Naive thymus-derived CD8-positive, alpha-beta T cell (primary cell): ENCODE measurements at regions not wholly inside any gene's neighbourhood (a gene's known extent, or its start where the extent isn't known, plus 50 kb on each side); places are given as distances from the start of the nearest gene placed in this dataset.

ENCODE experiments used
- ATAC-seq, 2 donors: fragments of 150-1000 bp; cut with Tn5 transposase in 1 of 2; sonication (Bioruptor Pico), chemical (Tn5 transposase) in 1 of 2; 1 replicate in 1 of 2; 2 replicates in 1 of 2; pipeline ENCODE4 v1.10.0; 2021; ENCODE audit warnings: mild to moderate bottlenecking in 2 of 2, moderate library complexity in 2 of 2
- POLR2A ChIA-PET: fragments of 350-600 bp; sonication (Branson Sonifier 250); formaldehyde crosslinking; loops from one replicate; lab custom pipeline; 2021; ENCODE audit warnings: antibody characterized with exemption; lab: Charles Lee
- DNase-seq, 10 donors: peaks; one replicate each; pipeline versions ENCODE4 v3.0.0 to v3.0.0-alpha.2; 2020 to 2022
- H3K27ac Mint-ChIP-seq, 10 donors: one replicate each; pipeline ENCODE4 v1.8.0; 2020 to 2022; ENCODE audit warnings: mild to moderate bottlenecking in 10 of 10, mixed read lengths in 10 of 10, moderate library complexity in 4 of 10, inconsistent platforms in 1 of 10
- H3K27me3 Mint-ChIP-seq, 5 donors: one replicate each; pipeline ENCODE4 v1.8.0; 2021 to 2022; ENCODE audit warnings: mixed read lengths in 5 of 5
- H3K36me3 Mint-ChIP-seq, 3 donors: one replicate each; pipeline ENCODE4 v1.8.0; 2020 to 2022; ENCODE audit warnings: mixed read lengths in 3 of 3, mild to moderate bottlenecking in 2 of 3, inconsistent platforms in 1 of 3
- H3K4me1 Mint-ChIP-seq, 4 donors: one replicate each; pipeline ENCODE4 v1.8.0; 2021 to 2022; ENCODE audit warnings: mixed read lengths in 4 of 4
- H3K4me3 Mint-ChIP-seq, 10 donors: one replicate each; pipeline ENCODE4 v1.8.0; 2020 to 2022; ENCODE audit warnings: mild to moderate bottlenecking in 10 of 10, mixed read lengths in 10 of 10, moderate library complexity in 6 of 10, inconsistent platforms in 1 of 10
- H3K9me3 Mint-ChIP-seq, 9 donors: one replicate each; pipeline ENCODE4 v1.8.0; 2020 to 2022; ENCODE audit warnings: mixed read lengths in 9 of 9, mild to moderate bottlenecking in 3 of 9, inconsistent platforms in 1 of 9, moderate library complexity in 1 of 9

DNA sequence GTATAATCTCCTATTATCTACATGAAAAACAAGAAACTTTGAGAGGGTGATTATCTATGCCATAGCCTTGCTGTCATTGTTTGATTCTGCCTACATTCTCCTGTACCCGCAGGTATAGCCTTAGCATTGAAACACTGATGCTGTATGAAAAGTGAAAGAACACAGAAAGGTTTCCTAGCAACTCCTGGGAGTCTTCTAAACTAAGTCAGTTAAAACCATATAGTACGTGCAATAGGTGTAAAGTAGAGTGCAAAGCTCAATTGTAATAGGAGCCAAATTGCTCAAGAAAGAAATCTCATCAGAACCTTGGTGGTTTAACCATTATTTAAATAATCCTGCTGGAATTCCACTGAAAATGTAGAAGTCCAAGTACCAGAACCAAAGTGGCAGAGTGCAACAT lies 489.7 kb downstream of the PCDH10 start:
- Mint-ChIP-seq H3K4me1 (no peaks in the 10 kb centered on the region), H3K9me3 (peaks cover 0 to 12% (median 3%) of the 10 kb centered on the region in 9 donors)

GRCh38 chr4:133637161-133637560 lies 488.1 kb downstream of the PCDH10 start:
- H3K4me1 Mint-ChIP-seq, result no peaks in the 10 kb centered on the region
- H3K9me3 Mint-ChIP-seq, result peaks cover 0 to 18% (median 3%) of the 10 kb centered on the region in 9 donors
- ATAC-seq (no peak), DNase-seq (no peak)
- no peaks in the 10 kb centered on the region for H3K36me3 Mint-ChIP-seq
- H3K27ac Mint-ChIP-seq, result no peak overlapping the region
- POLR2A ChIA-PET, result no interaction called here
- no peak overlapping the region for H3K4me3 Mint-ChIP-seq
- no peaks in the 10 kb centered on the region for H3K27me3 Mint-ChIP-seq

More for the DNA sequence above, 489.7 kb downstream of the PCDH10 start:
- Mint-ChIP-seq H3K27me3 (no peaks in the 10 kb centered on the region), H3K4me3 (no peak overlapping the region), H3K36me3 (no peaks in the 10 kb centered on the region), H3K27ac (no peak overlapping the region)
- ATAC-seq (no peak), DNase-seq (no peak)
- POLR2A ChIA-PET, result no interaction called here

GRCh38 chr4:133624744-133625143 lies 475.6 kb downstream of the PCDH10 start:
- ATAC-seq (no peak), DNase-seq (no peak)
- H3K27me3 Mint-ChIP-seq, result no peaks in the 10 kb centered on the region
- no peaks in the 10 kb centered on the region for H3K4me1 Mint-ChIP-seq
- no peak overlapping the region for H3K4me3 Mint-ChIP-seq
- peaks cover 0 to 17% (median 5%) of the 10 kb centered on the region in 9 donors for H3K9me3 Mint-ChIP-seq
- POLR2A ChIA-PET, result no interaction called here
- no peak overlapping the region for H3K27ac Mint-ChIP-seq
- no peaks in the 10 kb centered on the region for H3K36me3 Mint-ChIP-seq

GRCh38 chr4:133623847-133624246 lies 474.8 kb downstream of the PCDH10 start:
- Mint-ChIP-seq H3K36me3 (no peaks in the 10 kb centered on the region), H3K9me3 (peaks cover 0 to 16% (median under 1%) of the 10 kb centered on the region in 9 donors), H3K27me3 (no peaks in the 10 kb centered on the region), H3K4me3 (no peak overlapping the region), H3K27ac (no peak overlapping the region), H3K4me1 (no peaks in the 10 kb centered on the region)
- DNase-seq (no peak), ATAC-seq (no peak)
- POLR2A ChIA-PET, result no interaction called here

DNA sequence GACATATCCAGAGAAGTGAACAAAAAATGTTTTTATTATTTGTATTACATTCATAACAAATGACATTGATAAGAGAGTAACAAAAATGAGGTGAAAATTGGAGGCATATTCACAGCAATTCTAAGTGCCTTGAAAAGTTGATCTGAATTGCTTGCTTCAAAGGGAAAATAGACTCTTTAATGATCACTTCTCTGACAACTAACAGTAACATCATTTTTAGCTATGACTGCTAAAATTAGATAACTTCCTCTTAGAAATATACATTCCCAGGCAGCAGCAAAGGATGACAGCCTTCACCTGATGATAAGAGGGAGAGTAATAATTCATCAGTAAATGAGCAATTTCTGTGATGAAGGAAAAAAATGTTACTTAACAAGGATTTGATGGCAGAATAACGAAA lies 472.5 kb downstream of the PCDH10 start:
- ATAC-seq, result no peak
- no peaks in the 10 kb centered on the region for H3K4me1 Mint-ChIP-seq
- no peak overlapping the region for H3K4me3 Mint-ChIP-seq
- peaks cover 0 to 15% (median 0%) of the 10 kb centered on the region in 9 donors for H3K9me3 Mint-ChIP-seq
- POLR2A ChIA-PET, result no interaction called here
- H3K27ac Mint-ChIP-seq, result no peak overlapping the region
- no peak for DNase-seq
- H3K27me3 Mint-ChIP-seq, result no peaks in the 10 kb centered on the region
- no peaks in the 10 kb centered on the region for H3K36me3 Mint-ChIP-seq

DNA sequence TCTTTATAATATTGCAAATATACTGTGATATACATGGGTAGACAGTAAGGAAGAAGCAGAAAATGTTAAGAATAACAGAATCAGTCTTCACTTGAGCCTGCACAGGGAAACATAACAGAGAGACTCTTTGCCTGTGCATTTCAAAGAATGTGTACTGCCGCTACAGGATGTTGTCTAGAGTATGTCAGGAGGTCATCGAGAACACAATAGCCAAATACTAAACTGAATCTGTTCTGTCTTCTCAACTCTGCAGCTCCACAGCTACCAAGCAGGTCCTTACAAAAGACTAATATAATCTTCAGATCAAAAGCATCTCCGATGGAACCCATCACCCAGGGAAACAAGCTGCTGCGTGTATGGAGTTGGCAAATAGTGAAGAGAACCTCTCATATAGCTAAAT lies 471.5 kb downstream of the PCDH10 start:
- DNase-seq (no peak), ATAC-seq (no peak)
- H3K4me3 Mint-ChIP-seq, result no peak overlapping the region
- H3K36me3 Mint-ChIP-seq, result no peaks in the 10 kb centered on the region
- H3K4me1 Mint-ChIP-seq, result no peaks in the 10 kb centered on the region
- no peaks in the 10 kb centered on the region for H3K27me3 Mint-ChIP-seq
- H3K27ac Mint-ChIP-seq, result no peak overlapping the region
- POLR2A ChIA-PET, result no interaction called here
- H3K9me3 Mint-ChIP-seq, result peaks cover 0 to 12% (median 2%) of the 10 kb centered on the region in 9 donors

DNA sequence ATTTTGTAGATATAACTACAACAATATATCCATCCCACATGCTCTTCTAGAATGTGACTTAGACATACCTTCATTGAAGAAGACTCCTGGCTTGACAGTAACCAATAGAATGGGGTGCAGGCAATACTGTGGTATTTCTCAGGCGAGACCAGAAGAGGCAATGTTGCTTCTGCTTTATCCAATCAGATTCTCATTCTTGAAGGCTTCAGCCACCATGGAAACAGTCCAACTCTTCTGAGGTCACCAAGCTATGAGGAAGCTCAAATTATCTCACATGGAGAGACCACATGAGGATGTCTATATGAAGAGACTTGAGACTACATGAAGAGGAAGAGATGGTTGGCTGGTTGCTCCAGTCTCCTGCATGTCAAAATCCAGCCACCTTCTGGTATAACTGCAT lies 469.9 kb downstream of the PCDH10 start:
- POLR2A ChIA-PET, result no interaction called here
- no peak for ATAC-seq
- no peak for DNase-seq
- peaks cover 0 to 12% (median 2%) of the 10 kb centered on the region in 9 donors for H3K9me3 Mint-ChIP-seq
- H3K36me3 Mint-ChIP-seq, result no peaks in the 10 kb centered on the region
- H3K4me3 Mint-ChIP-seq, result no peak overlapping the region
- H3K27ac Mint-ChIP-seq, result no peak overlapping the region
- no peaks in the 10 kb centered on the region for H3K4me1 Mint-ChIP-seq
- no peaks in the 10 kb centered on the region for H3K27me3 Mint-ChIP-seq

DNA sequence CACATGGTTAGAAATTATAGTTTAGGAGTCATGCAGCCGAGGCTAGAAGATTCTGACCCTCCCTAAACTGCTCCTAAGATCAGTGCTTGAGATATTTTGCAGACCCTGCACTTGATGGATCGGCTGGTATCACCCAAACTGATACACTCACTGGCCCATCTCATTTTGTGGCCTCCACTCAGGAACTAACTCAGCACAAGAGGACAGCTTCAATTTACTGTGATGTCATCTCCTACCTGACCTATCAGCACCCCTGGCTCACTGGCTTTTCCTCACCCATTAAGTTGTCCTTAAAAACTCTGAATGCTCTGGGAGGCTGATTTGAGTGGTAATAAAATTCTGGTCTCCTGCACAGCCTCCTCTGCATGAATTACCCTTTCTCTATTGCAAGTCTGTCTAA lies 450.9 kb downstream of the PCDH10 start:
- Mint-ChIP-seq H3K4me3 (no peak overlapping the region), H3K4me1 (no peaks in the 10 kb centered on the region), H3K36me3 (no peaks in the 10 kb centered on the region), H3K27ac (no peak overlapping the region), H3K9me3 (peaks cover 0 to 7% (median 0%) of the 10 kb centered on the region in 9 donors), H3K27me3 (no peaks in the 10 kb centered on the region)
- POLR2A ChIA-PET, result no interaction called here
- ATAC-seq (no peak), DNase-seq (no peak)

DNA sequence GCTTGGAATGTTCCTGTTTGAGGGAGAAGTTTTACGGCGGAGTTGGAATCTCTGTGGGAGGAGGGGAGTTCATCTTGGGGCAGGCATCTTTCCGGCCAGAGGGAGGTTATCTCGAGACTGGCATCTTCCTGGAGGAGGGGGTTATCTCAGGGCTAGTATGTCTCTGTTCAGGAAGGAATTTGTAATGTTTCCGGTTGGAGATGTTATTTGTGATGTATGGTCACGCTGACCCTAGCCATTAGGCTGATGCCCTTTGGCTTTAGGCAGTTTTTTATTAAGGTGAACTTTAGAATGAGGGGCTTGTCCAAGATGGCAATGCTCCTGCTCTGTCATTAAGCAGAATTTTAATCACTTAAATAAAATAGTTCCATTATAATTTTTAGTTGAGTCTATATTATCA lies 449.7 kb downstream of the PCDH10 start:
- Mint-ChIP-seq H3K4me1 (no peaks in the 10 kb centered on the region), H3K27ac (no peak overlapping the region), H3K4me3 (no peak overlapping the region), H3K9me3 (peaks cover 0 to 9% (median 0%) of the 10 kb centered on the region in 9 donors), H3K27me3 (no peaks in the 10 kb centered on the region), H3K36me3 (no peaks in the 10 kb centered on the region)
- no peak for DNase-seq
- POLR2A ChIA-PET, result no interaction called here
- ATAC-seq, result no peak

DNA sequence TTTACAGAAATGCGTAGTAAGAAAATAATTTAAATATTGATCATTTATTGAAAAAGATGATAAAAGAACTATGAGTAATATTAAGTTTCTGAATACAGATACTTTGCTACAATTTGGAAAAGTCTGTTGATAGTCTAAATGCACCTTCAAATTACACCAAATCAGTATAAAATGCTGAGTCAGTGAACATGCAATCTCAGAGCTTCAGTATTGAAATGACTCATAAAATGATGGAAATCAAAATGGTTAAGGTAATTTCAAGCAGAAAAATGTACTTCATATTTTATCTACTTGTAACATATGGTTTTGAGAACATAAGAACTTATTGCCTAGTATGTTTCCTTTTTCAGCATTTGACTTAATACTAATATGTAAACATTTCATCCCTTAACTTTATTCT lies 448.2 kb downstream of the PCDH10 start:
- Mint-ChIP-seq H3K27me3 (no peaks in the 10 kb centered on the region), H3K4me3 (no peak overlapping the region)
- POLR2A ChIA-PET, result no interaction called here

GRCh38 chr4:133596459-133596858 lies 447.4 kb downstream of the PCDH10 start:
- POLR2A ChIA-PET, result no interaction called here
- Mint-ChIP-seq H3K4me1 (no peaks in the 10 kb centered on the region), H3K9me3 (peaks cover 0 to 9% (median 0%) of the 10 kb centered on the region in 9 donors), H3K4me3 (no peak overlapping the region), H3K36me3 (no peaks in the 10 kb centered on the region), H3K27me3 (no peaks in the 10 kb centered on the region), H3K27ac (no peak overlapping the region)
- no peak for DNase-seq
- ATAC-seq, result no peak

More for the DNA sequence above, 448.2 kb downstream of the PCDH10 start:
- H3K36me3 Mint-ChIP-seq, result no peaks in the 10 kb centered on the region
- peaks cover 0 to 9% (median 0%) of the 10 kb centered on the region in 9 donors for H3K9me3 Mint-ChIP-seq
- no peak overlapping the region for H3K27ac Mint-ChIP-seq
- no peaks in the 10 kb centered on the region for H3K4me1 Mint-ChIP-seq
- no peak for ATAC-seq
- no peak for DNase-seq

GRCh38 chr4:133594390-133595207 lies 445.5 kb downstream of the PCDH10 start:
- H3K9me3 Mint-ChIP-seq, result peaks cover 0 to 4% (median 0%) of the 10 kb centered on the region in 9 donors
- no peak for DNase-seq
- POLR2A ChIA-PET, result no interaction called here
- H3K27ac Mint-ChIP-seq, result no peak overlapping the region
- H3K4me3 Mint-ChIP-seq, result no peak overlapping the region
- no peaks in the 10 kb centered on the region for H3K4me1 Mint-ChIP-seq
- ATAC-seq, result no peak
- no peaks in the 10 kb centered on the region for H3K27me3 Mint-ChIP-seq
- no peaks in the 10 kb centered on the region for H3K36me3 Mint-ChIP-seq

DNA sequence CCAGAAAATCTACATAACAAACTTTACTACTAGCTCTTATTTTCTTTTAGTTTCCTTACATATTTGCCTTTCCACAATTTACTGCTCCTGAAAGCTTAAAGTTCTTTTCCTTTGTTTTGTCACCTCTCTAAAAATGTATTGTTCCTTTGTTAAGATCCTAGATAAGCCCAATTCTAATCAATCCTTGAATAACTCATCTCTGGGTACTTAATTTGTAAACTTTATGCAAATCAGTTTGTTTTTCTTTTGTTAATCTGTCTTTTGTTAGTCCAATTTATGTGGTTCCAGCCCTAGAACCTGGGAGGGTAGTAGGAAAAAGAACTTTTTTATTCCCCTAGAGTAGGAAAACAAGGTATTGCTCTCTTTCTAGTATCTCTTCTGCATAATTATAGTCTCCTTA lies 444.7 kb downstream of the PCDH10 start:
- POLR2A ChIA-PET, result no interaction called here
- Mint-ChIP-seq H3K9me3 (peaks cover 0 to 4% (median 0%) of the 10 kb centered on the region in 9 donors), H3K36me3 (no peaks in the 10 kb centered on the region), H3K4me3 (no peak overlapping the region), H3K4me1 (no peaks in the 10 kb centered on the region), H3K27me3 (no peaks in the 10 kb centered on the region), H3K27ac (no peak overlapping the region)
- no peak for ATAC-seq
- no peak for DNase-seq

- DNase-seq (no peak), ATAC-seq (no peak)
- Mint-ChIP-seq H3K27ac (no peak overlapping the region), H3K4me3 (no peak overlapping the region), H3K36me3 (no peaks in the 10 kb centered on the region), H3K27me3 (no peaks in the 10 kb centered on the region), H3K4me1 (no peaks in the 10 kb centered on the region), H3K9me3 (peaks cover 0 to 2% (median 0%) of the 10 kb centered on the region in 9 donors)
- POLR2A ChIA-PET, result no interaction called here
Measured at GRCh38 chr4:133592591-133592990, 443.5 kb downstream of the PCDH10 start.
